Breast epithelium (tissue), 4 donors: ENCODE measurements at regions not wholly inside any gene's neighbourhood (a gene's known extent, or its start where the extent isn't known, plus 50 kb on each side); places are given as distances from the start of the nearest gene placed in this dataset.

Source experiments
- DNase-seq, 2 donors: peaks; one replicate each; pipeline ENCODE4 v3.0.0-alpha.2; 2019; ENCODE audit warnings: low spot score in 2 of 2
- H3K27ac ChIP-seq, 2 donors: fragments of 200-600 bp; sonication (generic) in 1 of 2; one replicate each; pipeline ENCODE4 v1.5.1; 2016 to 2019; ENCODE audit warnings: mild to moderate bottlenecking in 1 of 2
- H3K27me3 ChIP-seq, 2 donors: fragments of 200-600 bp; sonication (generic) in 1 of 2; one replicate each; pipeline versions ENCODE4 v1.5.1 to v1.6.0; 2017 to 2019; ENCODE audit warnings: control low read depth in 1 of 2, mild to moderate bottlenecking in 1 of 2
- H3K36me3 ChIP-seq: fragments of 200-600 bp; one replicate; pipeline ENCODE4 v1.5.1; 2019
- H3K4me1 ChIP-seq, 2 donors: fragments of 200-600 bp; sonication (generic); one replicate each; pipeline ENCODE4 v1.5.1; 2016 to 2019; ENCODE audit warnings: control low read depth in 1 of 2
- H3K4me3 ChIP-seq, 3 donors: fragments of 200-600 bp; sonication (generic); 1 replicate in 2 of 3; 2 replicates in 1 of 3; pipeline ENCODE4 v1.5.1; 2016 to 2019; ENCODE audit warnings: mild to moderate bottlenecking in 3 of 3, moderate library complexity in 2 of 3
- H3K9me3 ChIP-seq, 2 donors: fragments of 200-600 bp; sonication (generic) in 1 of 2; one replicate each; pipeline ENCODE4 v1.5.1; 2016 to 2019; ENCODE audit warnings: control low read depth in 1 of 2
- CTCF ChIP-seq, 3 donors: fragments of 450-650 bp; IDR thresholded peaks; one replicate each; pipeline ENCODE4 v1.5.1; 2016 to 2017; ENCODE audit warnings: antibody characterized with exemption in 3 of 3, mild to moderate bottlenecking in 3 of 3, moderate library complexity in 3 of 3
- POLR2A ChIP-seq: fragments of 450-650 bp; IDR thresholded peaks from one replicate; pipeline ENCODE4 v1.6.1; 2016; ENCODE audit warnings: antibody characterized with exemption, mild to moderate bottlenecking, moderate library complexity
- POLR2AphosphoS5 ChIP-seq, 3 donors: sonication (generic); formaldehyde crosslinking; IDR thresholded peaks; one replicate each; pipeline ENCODE4 v1.6.1; 2017; ENCODE audit warnings: antibody characterized with exemption in 3 of 3
- intact Hi-C: fragments of 100-400 bp; cut with DNase I; formaldehyde crosslinking; loops from one replicate; pipeline ENCODE4 v1.15.1; 2023; ENCODE audit warnings: low total_unique reads

- H3K27me3 ChIP-seq: no peaks in the 10 kb centered on the region
- DNase-seq: no peak
- TF ChIP-seq POLR2AphosphoS5 (IDR thresholded peaks at IDR 0.05): no peak
- no peak for TF ChIP-seq POLR2A
- no peak for TF ChIP-seq CTCF (IDR thresholded peaks at IDR 0.05)
- no peaks in the 10 kb centered on the region for H3K36me3 ChIP-seq
- no peaks in the 10 kb centered on the region for H3K9me3 ChIP-seq
- H3K4me1 ChIP-seq: no peaks in the 10 kb centered on the region
- H3K27ac ChIP-seq: no peak overlapping the region
- intact Hi-C loops: no loop called here
- H3K4me3 ChIP-seq: no peak overlapping the region
Measured at GRCh38 chr4:160019936-160020335, 917.1 kb downstream of the RAPGEF2 start.

GRCh38 chr4:160020804-160021203, 917.9 kb downstream of the RAPGEF2 start:
- TF ChIP-seq POLR2AphosphoS5 (IDR thresholded peaks at IDR 0.05): no peak
- no peak for TF ChIP-seq POLR2A
- no peak for TF ChIP-seq CTCF (IDR thresholded peaks at IDR 0.05)
- intact Hi-C loops: no loop called here
- Histone ChIP-seq H3K4me1 (no peaks in the 10 kb centered on the region), H3K27me3 (no peaks in the 10 kb centered on the region), H3K36me3 (no peaks in the 10 kb centered on the region), H3K4me3 (no peak overlapping the region), H3K27ac (no peak overlapping the region), H3K9me3 (no peaks in the 10 kb centered on the region)
- DNase-seq: no peak

- Histone ChIP-seq H3K4me3 (no peak overlapping the region), H3K9me3 (peaks cover 0 to 2% of the 10 kb centered on the region in 2 donors), H3K4me1 (no peaks in the 10 kb centered on the region), H3K36me3 (no peaks in the 10 kb centered on the region), H3K27ac (no peak overlapping the region), H3K27me3 (no peaks in the 10 kb centered on the region)
- DNase-seq: no peak
- TF ChIP-seq CTCF (IDR thresholded peaks at IDR 0.05) (no peak), POLR2AphosphoS5 (IDR thresholded peaks at IDR 0.05) (no peak), POLR2A (no peak)
- intact Hi-C loops: no loop called here
Measured at GRCh38 chr4:160021870-160022269, 919.0 kb downstream of the RAPGEF2 start.

GRCh38 chr4:160026721-160027120, 923.8 kb downstream of the RAPGEF2 start:
- TF ChIP-seq CTCF (IDR thresholded peaks at IDR 0.05) (no peak), POLR2A (no peak), POLR2AphosphoS5 (IDR thresholded peaks at IDR 0.05) (no peak)
- Histone ChIP-seq H3K4me1 (no peaks in the 10 kb centered on the region), H3K27ac (no peak overlapping the region), H3K9me3 (peaks cover 0 to 8% of the 10 kb centered on the region in 2 donors), H3K4me3 (no peak overlapping the region), H3K27me3 (no peaks in the 10 kb centered on the region), H3K36me3 (no peaks in the 10 kb centered on the region)
- intact Hi-C loops: no loop called here
- DNase-seq: no peak

DNA sequence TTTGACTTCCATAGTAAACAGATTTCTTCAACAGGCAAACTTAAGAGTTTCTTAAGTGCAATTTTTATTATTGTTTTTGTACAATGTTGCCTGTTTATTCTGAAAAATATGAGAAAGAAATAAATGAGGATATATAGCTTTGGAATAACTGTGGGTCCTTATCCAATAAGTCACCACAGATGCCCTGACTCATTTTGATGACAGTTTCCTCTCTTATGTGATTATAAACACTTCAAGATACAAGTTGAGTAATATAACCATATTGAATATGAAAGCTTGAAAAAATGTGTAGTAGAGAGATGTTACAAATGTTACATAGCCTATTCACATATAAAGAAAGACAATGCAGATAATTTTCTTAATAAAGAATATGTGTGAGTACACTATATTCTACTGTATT, 931.6 kb downstream of the RAPGEF2 start:
- Histone ChIP-seq H3K27me3 (no peaks in the 10 kb centered on the region), H3K4me1 (no peaks in the 10 kb centered on the region), H3K9me3 (peaks cover 0 to 6% of the 10 kb centered on the region in 2 donors), H3K36me3 (no peaks in the 10 kb centered on the region), H3K27ac (no peak overlapping the region), H3K4me3 (no peak overlapping the region)
- DNase-seq: no peak
- intact Hi-C loops: no loop called here
- TF ChIP-seq POLR2A: no peak
- no peak for TF ChIP-seq POLR2AphosphoS5 (IDR thresholded peaks at IDR 0.05)
- no peak for TF ChIP-seq CTCF (IDR thresholded peaks at IDR 0.05)
